HG02840 (cell line): ENCODE measurements at regions not wholly inside any gene's neighbourhood (a gene's known extent, or its start where the extent isn't known, plus 50 kb on each side); places are given as distances from the start of the nearest gene placed in this dataset.

Source experiments
- ATAC-seq: cut with Tn5 transposase; IDR thresholded peaks from one replicate; pipeline ENCODE4 v1.9.1; 2021; ENCODE audit warnings: mild to moderate bottlenecking, moderate library complexity, moderate number of reproducible peaks; ENCODE audit not compliant: unreplicated experiment, low FRiP score

- peak; percentile 48 for ATAC-seq
These were observed 426.8 kb upstream of the CADM1 start for GRCh38 chr11:115930886-115931547.

- no peak for ATAC-seq
These were observed 426.1 kb upstream of the CADM1 start for GRCh38 chr11:115930291-115930690.

- no peak for ATAC-seq
These were observed 425.5 kb upstream of the CADM1 start for GRCh38 chr11:115929618-115930129.

- ATAC-seq, result no peak
These were observed 424.6 kb upstream of the CADM1 start for GRCh38 chr11:115928811-115929210.

GRCh38 chr11:115927823-115928329 lies 423.7 kb upstream of the CADM1 start:
- ATAC-seq, result peak; percentile 29

GRCh38 chr11:115926601-115927000 lies 422.4 kb upstream of the CADM1 start:
- ATAC-seq, result no peak

GRCh38 chr11:115926138-115926537 lies 421.9 kb upstream of the CADM1 start:
- no peak for ATAC-seq

- no peak for ATAC-seq
These were observed 421.4 kb upstream of the CADM1 start for GRCh38 chr11:115925568-115926090.

GRCh38 chr11:115924744-115925567 lies 420.7 kb upstream of the CADM1 start:
- peak; percentile 79 for ATAC-seq

GRCh38 chr11:115922876-115923275 lies 418.7 kb upstream of the CADM1 start:
- ATAC-seq, result no peak

GRCh38 chr11:115921986-115922385 lies 417.8 kb upstream of the CADM1 start:
- no peak for ATAC-seq

- no peak for ATAC-seq
These were observed 417.3 kb upstream of the CADM1 start for GRCh38 chr11:115921540-115921939.

GRCh38 chr11:115920841-115921480 lies 416.7 kb upstream of the CADM1 start:
- ATAC-seq, result no peak

- no peak for ATAC-seq
These were observed 415.9 kb upstream of the CADM1 start for GRCh38 chr11:115920092-115920461.

GRCh38 chr11:115919341-115920091 lies 415.3 kb upstream of the CADM1 start:
- peak; percentile 58 for ATAC-seq

- no peak for ATAC-seq
These were observed 414.4 kb upstream of the CADM1 start for GRCh38 chr11:115918576-115918975.

- no peak for ATAC-seq
These were observed 412.4 kb upstream of the CADM1 start for GRCh38 chr11:115916608-115917007.

- ATAC-seq, result no peak
These were observed 408.3 kb upstream of the CADM1 start for GRCh38 chr11:115912484-115912945.

- ATAC-seq, result no peak
These were observed 407.6 kb upstream of the CADM1 start for GRCh38 chr11:115911613-115912346.
